Cardiac muscle cell (in vitro differentiated cells and primary cell): ENCODE measurements at regions not wholly inside any gene's neighbourhood (a gene's known extent, or its start where the extent isn't known, plus 50 kb on each side); places are given as distances from the start of the nearest gene placed in this dataset.
"Not testable (repeated sequence)": the region's sequence is repeated elsewhere in the genome, so short reads cannot be mapped to it uniquely, and the experiment has no call there.

ENCODE experiments used
- DNase-seq, 2 donors: peaks; one replicate each; pipeline versions ENCODE4 v3.0.0 to v3.0.0-alpha.2; 2010 to 2017; ENCODE audit warnings: low read depth in 1 of 2, low spot score in 1 of 2
- H3K27ac ChIP-seq: fragments of 200-600 bp; sonication (generic); 2 replicates; pipeline ENCODE4 v1.5.1; 2016
- H3K27me3 ChIP-seq: fragments of 200-600 bp; sonication (generic); 2 replicates; pipeline ENCODE4 v1.6.0; 2016; ENCODE audit warnings: control low read depth
- H3K36me3 ChIP-seq: fragments of 200-600 bp; sonication (generic); 2 replicates; pipeline ENCODE4 v1.5.1; 2016; ENCODE audit warnings: control low read depth
- H3K4me1 ChIP-seq: fragments of 200-600 bp; sonication (generic); 2 replicates; pipeline ENCODE4 v1.8.1; 2017; ENCODE audit warnings: low read depth, mild to moderate bottlenecking, mixed run types
- H3K4me3 ChIP-seq: fragments of 200-600 bp; sonication (generic); 2 replicates; pipeline ENCODE4 v1.5.1; 2016; ENCODE audit warnings: mild to moderate bottlenecking
- H3K9me3 ChIP-seq: fragments of 200-600 bp; sonication (generic); 2 replicates; pipeline ENCODE4 v1.5.1; 2017; ENCODE audit warnings: low read depth, mild to moderate bottlenecking, control low read depth
- CTCF ChIP-seq: IDR thresholded peaks from 2 replicates; pipeline ENCODE4 v1.5.1; 2012; ENCODE audit warnings: low read depth, mild to moderate bottlenecking, low read length

- DNase-seq = no peak
- H3K4me1 ChIP-seq = no peaks in the 10 kb centered on the region
- no peaks in the 10 kb centered on the region for H3K9me3 ChIP-seq
These were observed 100.9 kb upstream of the CHST15 start for GRCh38 chr10:124194199-124194824.

GRCh38 chr10:124193309-124193696 is 99.9 kb upstream of the CHST15 start:
- Histone ChIP-seq H3K4me3 (no peak overlapping the region), H3K27me3 (no peaks in the 10 kb centered on the region), H3K36me3 (no peaks in the 10 kb centered on the region), H3K27ac (no peak overlapping the region), H3K4me1 (no peaks in the 10 kb centered on the region), H3K9me3 (no peaks in the 10 kb centered on the region)
- no peak for TF ChIP-seq CTCF
- no peak for DNase-seq

More at GRCh38 chr10:124194199-124194824, 100.9 kb upstream of the CHST15 start:
- no peak for TF ChIP-seq CTCF
- Histone ChIP-seq H3K27ac (no peak overlapping the region), H3K27me3 (no peaks in the 10 kb centered on the region), H3K4me3 (no peak overlapping the region), H3K36me3 (no peaks in the 10 kb centered on the region)

- H3K36me3 ChIP-seq, H3K27me3 ChIP-seq, H3K27ac ChIP-seq, H3K9me3 ChIP-seq, H3K4me1 ChIP-seq, DNase-seq, H3K4me3 ChIP-seq: not testable (repeated sequence)
- TF ChIP-seq CTCF = peak; percentile 12
These were observed 99.4 kb upstream of the CHST15 start for GRCh38 chr10:124192664-124193308.

- not testable (repeated sequence) for H3K27me3 ChIP-seq, H3K36me3 ChIP-seq, H3K4me1 ChIP-seq, H3K9me3 ChIP-seq, DNase-seq, H3K4me3 ChIP-seq, H3K27ac ChIP-seq
These were observed 97.1 kb upstream of the CHST15 start for GRCh38 chr10:124190476-124190875.

GRCh38 chr10:124186956-124187355 is 93.6 kb upstream of the CHST15 start:
- H3K4me3 ChIP-seq = no peak overlapping the region
- peaks cover 1% of the 10 kb centered on the region for H3K4me1 ChIP-seq
- H3K36me3 ChIP-seq = no peaks in the 10 kb centered on the region
- H3K27ac ChIP-seq = no peak overlapping the region
- DNase-seq = no peak
- no peaks in the 10 kb centered on the region for H3K27me3 ChIP-seq
- no peak for TF ChIP-seq CTCF
- no peaks in the 10 kb centered on the region for H3K9me3 ChIP-seq

GRCh38 chr10:124185084-124185483 is 91.7 kb upstream of the CHST15 start:
- no peak overlapping the region for H3K4me3 ChIP-seq
- TF ChIP-seq CTCF = no peak
- H3K27me3 ChIP-seq = no peaks in the 10 kb centered on the region
- no peaks in the 10 kb centered on the region for H3K36me3 ChIP-seq
- H3K27ac ChIP-seq = no peak overlapping the region
- peaks cover 6% of the 10 kb centered on the region for H3K4me1 ChIP-seq
- peak in 1 of 2 donors; percentile 17 for DNase-seq
- H3K9me3 ChIP-seq = no peaks in the 10 kb centered on the region
